HUES64 (cell line): ENCODE measurements at regions not wholly inside any gene's neighbourhood (a gene's known extent, or its start where the extent isn't known, plus 50 kb on each side); places are given as distances from the start of the nearest gene placed in this dataset.
"Not testable (repeated sequence)": the region's sequence is repeated elsewhere in the genome, so short reads cannot be mapped to it uniquely, and the experiment has no call there.

Source experiments
- H3K27ac ChIP-seq: 2 replicates; pipeline ENCODE4 v1.7.0; 2013; ENCODE audit warnings: low read depth, low read length, inconsistent platforms
- H3K27me3 ChIP-seq: 2 replicates; pipeline ENCODE4 v1.6.1; 2013; ENCODE audit warnings: mild to moderate bottlenecking, low read length; ENCODE audit not compliant: insufficient read depth
- H3K36me3 ChIP-seq: 2 replicates; pipeline ENCODE4 v1.6.1; 2013; ENCODE audit warnings: mild to moderate bottlenecking, low read length; ENCODE audit not compliant: insufficient read depth
- H3K4me1 ChIP-seq: 2 replicates; pipeline ENCODE4 v1.6.1; 2013; ENCODE audit warnings: mild to moderate bottlenecking, low read length, moderate library complexity; ENCODE audit not compliant: insufficient read depth
- H3K4me3 ChIP-seq: 2 replicates; pipeline ENCODE4 v1.5.1; 2013; ENCODE audit warnings: mild to moderate bottlenecking, low read length, moderate library complexity
- H3K9ac ChIP-seq: 2 replicates; pipeline ENCODE4 v1.6.1; 2013; ENCODE audit warnings: mild to moderate bottlenecking, low read depth, low read length
- H3K9me3 ChIP-seq: 2 replicates; pipeline ENCODE4 v1.6.1; 2013; ENCODE audit warnings: low read depth, low read length; ENCODE audit not compliant: insufficient read depth
- WGBS: fragments of 150-250, 120-280 bp; methylation state at CpG from one replicate; pipeline ENCODE4 v1.1.7; 2013; ENCODE audit warnings: missing lambda C conversion rate; 5-methylcytosine and 5-hydroxymethylcytosine counted together

- H3K9me3 ChIP-seq, result no peaks in the 10 kb centered on the region
- WGBS, result 92% methylated on average over 5 of the region's 5 CpGs
These were observed 1490.0 kb upstream of the GBE1 start for GRCh38 chr3:83251490-83251889.

DNA sequence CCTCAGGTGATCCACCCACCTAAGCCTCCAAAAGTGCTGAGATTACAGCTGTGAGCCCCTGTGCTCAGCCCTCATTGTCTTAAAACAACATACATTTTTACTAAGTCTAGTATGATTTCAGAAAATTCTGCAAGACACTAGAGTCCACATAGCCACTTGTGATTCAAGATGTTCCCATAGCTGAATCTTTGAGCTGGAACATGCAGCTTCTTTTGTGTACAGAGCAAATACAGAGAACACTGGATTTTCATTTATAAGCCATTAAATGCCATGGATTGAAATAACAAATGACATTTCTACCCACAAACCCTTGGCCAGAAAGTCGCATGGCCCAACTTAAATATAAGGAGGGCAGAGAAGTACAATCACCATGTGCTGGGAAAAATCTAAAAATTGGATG is 1489.2 kb upstream of the GBE1 start:
- no peaks in the 10 kb centered on the region for H3K9me3 ChIP-seq
- H3K4me1 ChIP-seq, result no peaks in the 10 kb centered on the region
- WGBS, result 100% methylated on average over 1 of the region's 1 CpG

More at GRCh38 chr3:83251490-83251889, 1490.0 kb upstream of the GBE1 start:
- Histone ChIP-seq H3K4me1 (no peaks in the 10 kb centered on the region), H3K9ac (no peak overlapping the region), H3K36me3 (no peaks in the 10 kb centered on the region), H3K4me3 (no peak overlapping the region), H3K27me3 (no peaks in the 10 kb centered on the region), H3K27ac (no peak overlapping the region)

DNA sequence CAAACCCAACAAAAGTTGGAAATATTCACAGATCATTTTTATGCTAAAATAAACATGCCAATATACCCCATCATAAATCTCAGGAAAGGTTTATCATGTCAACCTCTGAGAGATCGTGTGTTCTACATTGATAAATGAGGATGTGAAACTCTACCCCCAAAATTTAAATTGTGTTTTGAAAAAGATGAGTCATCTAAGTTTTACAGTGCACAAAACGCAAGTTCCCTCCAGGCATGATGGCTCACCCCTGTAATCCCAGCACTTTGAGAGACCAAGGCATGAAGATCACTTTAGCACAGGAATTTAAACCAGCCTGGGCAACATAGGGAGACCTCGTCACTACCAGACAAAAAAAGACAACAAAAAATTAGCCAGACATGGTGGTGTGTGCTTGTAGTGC is 1487.0 kb upstream of the GBE1 start:
- H3K4me1 ChIP-seq, result no peaks in the 10 kb centered on the region
- H3K27me3 ChIP-seq, result no peaks in the 10 kb centered on the region
- no peak overlapping the region for H3K4me3 ChIP-seq
- no peak overlapping the region for H3K27ac ChIP-seq
- H3K36me3 ChIP-seq, result no peaks in the 10 kb centered on the region
- no peaks in the 10 kb centered on the region for H3K9me3 ChIP-seq
- no peak overlapping the region for H3K9ac ChIP-seq
- 92% methylated on average over 2 of the region's 3 CpGs for WGBS

More for the DNA sequence above, 1489.2 kb upstream of the GBE1 start:
- Histone ChIP-seq H3K27me3 (no peaks in the 10 kb centered on the region), H3K27ac (no peak overlapping the region), H3K36me3 (no peaks in the 10 kb centered on the region), H3K4me3 (no peak overlapping the region), H3K9ac (no peak overlapping the region)

GRCh38 chr3:83235180-83235814 is 1473.9 kb upstream of the GBE1 start:
- Histone ChIP-seq H3K4me1 (no peaks in the 10 kb centered on the region), H3K36me3 (no peaks in the 10 kb centered on the region), H3K4me3 (no peak overlapping the region), H3K9ac (no peak overlapping the region), H3K27ac (no peak overlapping the region), H3K27me3 (no peaks in the 10 kb centered on the region), H3K9me3 (no peaks in the 10 kb centered on the region)
- WGBS, result over 99% methylated on average over 4 of the region's 4 CpGs

- H3K9ac ChIP-seq, result no peak overlapping the region
- no peaks in the 10 kb centered on the region for H3K27me3 ChIP-seq
- no peaks in the 10 kb centered on the region for H3K36me3 ChIP-seq
- WGBS, result 97% methylated on average over 6 of the region's 6 CpGs
- H3K4me1 ChIP-seq, result no peaks in the 10 kb centered on the region
- no peaks in the 10 kb centered on the region for H3K9me3 ChIP-seq
- no peak overlapping the region for H3K27ac ChIP-seq
- H3K4me3 ChIP-seq, result no peak overlapping the region
These were observed 1472.3 kb upstream of the GBE1 start for GRCh38 chr3:83233715-83234114.

- no peaks in the 10 kb centered on the region for H3K36me3 ChIP-seq
- no peaks in the 10 kb centered on the region for H3K27me3 ChIP-seq
- no peaks in the 10 kb centered on the region for H3K9me3 ChIP-seq
- H3K27ac ChIP-seq, result no peak overlapping the region
- H3K4me1 ChIP-seq, result no peaks in the 10 kb centered on the region
- H3K4me3 ChIP-seq, result no peak overlapping the region
- WGBS, result 87% methylated on average over 3 of the region's 3 CpGs
- H3K9ac ChIP-seq, result no peak overlapping the region
These were observed 1469.4 kb upstream of the GBE1 start for GRCh38 chr3:83230841-83231240.

- no peaks in the 10 kb centered on the region for H3K27me3 ChIP-seq
- no peaks in the 10 kb centered on the region for H3K9me3 ChIP-seq
- no peaks in the 10 kb centered on the region for H3K4me1 ChIP-seq
- H3K36me3 ChIP-seq, result no peaks in the 10 kb centered on the region
- no peak overlapping the region for H3K9ac ChIP-seq
- no CpG with 5 or more reads among the region's 1 CpG for WGBS
- H3K27ac ChIP-seq, result no peak overlapping the region
- H3K4me3 ChIP-seq, result no peak overlapping the region
These were observed 1468.9 kb upstream of the GBE1 start for GRCh38 chr3:83230376-83230775.

- no peak overlapping the region for H3K4me3 ChIP-seq
- no peaks in the 10 kb centered on the region for H3K9me3 ChIP-seq
- no peak overlapping the region for H3K9ac ChIP-seq
- no peak overlapping the region for H3K27ac ChIP-seq
- H3K4me1 ChIP-seq, result no peaks in the 10 kb centered on the region
- no peaks in the 10 kb centered on the region for H3K36me3 ChIP-seq
- H3K27me3 ChIP-seq, result no peaks in the 10 kb centered on the region
- WGBS, result 100% methylated on average over 2 of the region's 3 CpGs
These were observed 1465.3 kb upstream of the GBE1 start for GRCh38 chr3:83226751-83227150.

- H3K36me3 ChIP-seq, result no peaks in the 10 kb centered on the region
- no peaks in the 10 kb centered on the region for H3K9me3 ChIP-seq
- H3K9ac ChIP-seq, result no peak overlapping the region
- 93% methylated on average over 5 of the region's 5 CpGs for WGBS
- H3K27ac ChIP-seq, result no peak overlapping the region
- H3K4me3 ChIP-seq, result no peak overlapping the region
- no peaks in the 10 kb centered on the region for H3K27me3 ChIP-seq
- H3K4me1 ChIP-seq, result no peaks in the 10 kb centered on the region
These were observed 1462.8 kb upstream of the GBE1 start for GRCh38 chr3:83224101-83224868.

DNA sequence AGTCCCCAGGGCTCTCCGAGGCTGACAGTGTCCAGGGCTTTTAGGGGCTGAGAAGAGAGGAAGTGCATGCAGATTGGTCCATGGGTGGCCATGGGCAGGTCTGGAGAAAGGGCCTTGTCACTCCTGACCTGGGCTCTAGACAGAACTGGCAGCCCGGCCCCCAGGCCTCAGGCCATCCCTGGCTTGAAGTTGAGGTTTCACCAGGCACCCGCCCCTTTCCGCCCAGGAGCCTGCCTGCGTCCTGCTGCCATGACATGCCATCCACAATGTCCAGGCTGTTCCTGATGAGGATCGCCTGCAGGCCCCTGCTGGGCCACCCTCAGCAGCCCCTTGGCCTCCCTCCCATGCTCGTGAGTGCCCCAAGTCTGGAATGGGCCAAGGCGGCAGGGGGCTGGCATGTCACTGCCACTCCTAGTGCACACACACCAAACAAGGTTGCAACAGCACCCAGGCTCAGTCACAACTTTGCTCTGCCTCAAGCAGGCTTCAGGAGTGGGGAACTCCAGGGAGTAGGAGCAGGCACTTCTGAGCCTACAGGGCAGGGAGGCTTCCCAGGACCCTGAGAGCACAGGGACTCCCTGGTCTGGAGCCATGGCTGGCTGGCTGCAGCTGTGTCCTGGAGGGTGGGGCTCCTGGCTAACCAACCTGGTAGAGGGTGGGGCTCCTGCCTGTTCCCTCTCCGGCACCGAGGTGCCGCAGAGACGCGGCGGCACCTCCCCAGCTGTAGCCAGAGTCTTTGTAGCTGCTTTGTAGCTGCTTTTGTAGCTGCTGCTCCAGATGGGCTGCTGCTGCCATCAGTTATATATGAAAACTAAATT is 1457.1 kb upstream of the GBE1 start:
- Histone ChIP-seq H3K27me3 (no peaks in the 10 kb centered on the region), H3K36me3 (no peaks in the 10 kb centered on the region), H3K4me1 (no peaks in the 10 kb centered on the region), H3K9me3 (no peaks in the 10 kb centered on the region), H3K27ac (no peak overlapping the region), H3K9ac (no peak overlapping the region), H3K4me3 (no peak overlapping the region)
- WGBS, result 94% methylated on average over 14 of the region's 14 CpGs

DNA sequence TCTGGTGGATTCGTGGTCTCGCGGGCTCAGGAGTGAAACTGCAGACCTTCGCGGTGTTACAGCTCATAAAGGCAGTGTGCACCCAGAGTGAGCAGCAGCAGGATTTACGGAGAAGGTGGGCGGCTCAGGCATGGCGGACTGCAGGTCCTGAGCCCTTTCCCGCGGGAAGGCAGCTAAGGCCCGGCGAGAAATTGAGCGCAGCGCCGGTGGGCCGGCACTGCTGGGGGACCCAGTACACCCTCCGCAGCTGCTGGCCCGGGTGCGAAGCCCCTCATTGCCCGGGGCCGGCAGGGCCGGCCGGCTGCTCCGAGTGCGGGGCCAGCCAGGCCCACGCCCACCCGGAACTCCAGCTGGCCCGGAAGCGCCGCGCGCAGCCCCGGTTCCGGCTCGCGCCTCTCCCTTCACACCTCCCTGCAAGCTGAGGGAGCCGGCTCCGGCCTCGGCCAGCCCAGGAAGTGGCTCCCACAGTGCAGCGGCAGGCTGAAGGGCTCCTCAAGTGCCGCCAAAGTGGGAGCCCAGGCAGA is 1456.2 kb upstream of the GBE1 start:
- not testable (repeated sequence) for H3K4me3 ChIP-seq, H3K27me3 ChIP-seq, H3K36me3 ChIP-seq, H3K9ac ChIP-seq, H3K27ac ChIP-seq, H3K4me1 ChIP-seq, H3K9me3 ChIP-seq
- 97% methylated on average over 41 of the region's 41 CpGs for WGBS
